Sigmoid colon (tissue), 4 donors: ENCODE measurements at regions not wholly inside any gene's neighbourhood (a gene's known extent, or its start where the extent isn't known, plus 50 kb on each side); places are given as distances from the start of the nearest gene placed in this dataset.

ENCODE experiments used
- EP300 ChIP-seq, 4 donors: sonication (generic); formaldehyde crosslinking; IDR thresholded peaks; one replicate each; pipeline ENCODE4 v1.6.1; 2017; ENCODE audit warnings: antibody characterized with exemption in 4 of 4
- POLR2AphosphoS5 ChIP-seq, 4 donors: sonication (generic); formaldehyde crosslinking; IDR thresholded peaks; one replicate each; pipeline ENCODE4 v1.6.1; 2017; ENCODE audit warnings: antibody characterized with exemption in 4 of 4
- TF ChIP-seq, protein P1 (sequence below), 4 experiments: fragments of 450-650 bp in 3 of 4; fragments of 200-600 bp in 1 of 4; IDR thresholded peaks; one replicate each; pipeline ENCODE4 v1.5.1; 2016 to 2019; ENCODE audit warnings: antibody characterized with exemption in 4 of 4, mild to moderate bottlenecking in 3 of 4, moderate library complexity in 2 of 4

DNA sequence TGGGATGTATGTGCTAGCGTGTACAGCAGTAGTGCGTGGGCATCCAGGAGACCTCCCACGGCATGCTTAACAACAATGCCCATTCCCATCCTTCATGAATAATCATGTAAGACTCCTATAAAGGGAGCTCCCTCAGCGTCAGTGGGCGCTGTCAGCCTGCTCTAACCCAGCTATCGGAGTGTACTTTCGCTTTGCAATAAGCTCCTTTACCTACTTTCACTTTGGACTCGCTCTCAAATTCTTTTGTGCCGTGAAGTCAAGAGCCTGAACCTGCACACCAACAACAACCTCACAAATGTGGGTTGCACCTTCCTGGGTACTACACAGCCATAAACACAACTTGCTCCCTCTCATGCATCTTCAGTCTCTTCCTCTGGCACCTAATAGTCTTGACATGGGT, 114.8 kb upstream of the PAXBP1 start:
- TF ChIP-seq, protein P1, sequence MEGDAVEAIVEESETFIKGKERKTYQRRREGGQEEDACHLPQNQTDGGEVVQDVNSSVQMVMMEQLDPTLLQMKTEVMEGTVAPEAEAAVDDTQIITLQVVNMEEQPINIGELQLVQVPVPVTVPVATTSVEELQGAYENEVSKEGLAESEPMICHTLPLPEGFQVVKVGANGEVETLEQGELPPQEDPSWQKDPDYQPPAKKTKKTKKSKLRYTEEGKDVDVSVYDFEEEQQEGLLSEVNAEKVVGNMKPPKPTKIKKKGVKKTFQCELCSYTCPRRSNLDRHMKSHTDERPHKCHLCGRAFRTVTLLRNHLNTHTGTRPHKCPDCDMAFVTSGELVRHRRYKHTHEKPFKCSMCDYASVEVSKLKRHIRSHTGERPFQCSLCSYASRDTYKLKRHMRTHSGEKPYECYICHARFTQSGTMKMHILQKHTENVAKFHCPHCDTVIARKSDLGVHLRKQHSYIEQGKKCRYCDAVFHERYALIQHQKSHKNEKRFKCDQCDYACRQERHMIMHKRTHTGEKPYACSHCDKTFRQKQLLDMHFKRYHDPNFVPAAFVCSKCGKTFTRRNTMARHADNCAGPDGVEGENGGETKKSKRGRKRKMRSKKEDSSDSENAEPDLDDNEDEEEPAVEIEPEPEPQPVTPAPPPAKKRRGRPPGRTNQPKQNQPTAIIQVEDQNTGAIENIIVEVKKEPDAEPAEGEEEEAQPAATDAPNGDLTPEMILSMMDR (IDR thresholded peaks at IDR 0.05): no peak
- TF ChIP-seq EP300 (IDR thresholded peaks at IDR 0.05): no peak
- no peak for TF ChIP-seq POLR2AphosphoS5 (IDR thresholded peaks at IDR 0.05)
